ENCODE measurements at regions not wholly inside any gene's neighbourhood (a gene's known extent, or its start where the extent isn't known, plus 50 kb on each side); places are given as distances from the start of the nearest gene placed in this dataset.

DNA sequence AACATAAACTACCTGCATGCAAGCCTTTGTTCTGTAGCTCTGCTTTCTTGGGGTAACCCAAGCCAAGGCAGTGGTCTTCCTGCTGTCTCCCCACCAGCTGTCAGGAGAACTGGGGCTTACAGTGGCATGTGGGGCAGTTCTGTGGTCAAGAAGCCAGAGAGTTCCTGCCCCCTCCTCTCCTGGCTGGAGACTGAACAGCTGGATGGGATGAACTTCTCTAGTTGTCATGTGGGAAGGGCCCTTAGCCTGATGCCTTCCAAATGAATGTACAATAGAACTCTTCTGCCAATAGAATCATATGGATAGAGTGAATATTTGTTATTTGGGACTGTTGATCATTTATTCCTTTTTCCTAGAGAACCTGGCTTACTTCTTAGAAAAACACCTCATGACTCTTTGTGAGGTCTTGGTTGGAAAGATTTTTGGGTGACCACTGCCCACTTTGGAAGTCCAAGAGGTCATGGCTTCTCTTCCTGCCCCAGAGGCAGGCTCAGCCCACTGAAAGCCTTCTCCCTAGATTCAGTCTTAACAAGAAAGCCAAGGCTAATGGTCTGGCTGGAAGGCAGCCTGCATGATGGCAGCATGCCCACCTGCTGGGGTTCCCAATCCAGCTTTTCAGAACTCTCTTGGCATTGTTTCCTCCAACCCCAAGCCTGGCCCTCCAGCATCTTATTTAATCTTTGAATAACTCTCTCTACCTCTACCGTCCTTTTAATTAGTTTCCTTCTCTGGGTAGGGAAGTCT, 462.9 kb upstream of the PROK2 start:
- 56% methylated on average over 1 of the region's 1 CpG; no CpG with 5 or more reads in 1 of the 2 experiments for WGBS, 2 experiments (ENCODE audit: extremely low coverage in 1 of 2, insufficient coverage in 1 of 2, insufficient read length in 1 of 2, insufficient replicate concordance in 2 of 2, low coverage in 1 of 2, low lambda C conversion rate in 2 of 2, missing lambda C conversion rate in 1 of 2)
- TF ChIP-seq GABPA (IDR thresholded peaks at IDR 0.05; ENCODE audit: borderline replicate concordance, insufficient read depth, low read length) (no peak), JUN (IDR thresholded peaks at IDR 0.05; ENCODE audit: low read depth, low read length) (no peak), EZH2 (IDR thresholded peaks at IDR 0.05; ENCODE audit: low read depth, low read length, severe bottlenecking) (no peak), KDM5A (IDR thresholded peaks at IDR 0.05; ENCODE audit: low read length) (no peak), RAD21 (IDR thresholded peaks at IDR 0.05 in 1 of 2, conservative IDR thresholded peaks at IDR 0.05 in 1 of 2; ENCODE audit: low read depth in 2 of 2, low read length in 2 of 2) (no peak), BRCA1 (IDR thresholded peaks at IDR 0.05; ENCODE audit: low read depth, low read length) (no peak)

More for the DNA sequence above, 462.9 kb upstream of the PROK2 start:
- FAIRE-seq (no peak), DNase-seq (ENCODE audit: low read depth in 1 of 2, low spot score in 2 of 2) (no peak)
- Histone ChIP-seq H3K4ac (replicated peaks; ENCODE audit: insufficient read length, low read depth, low read length) (no peak overlapping the region), H4K91ac (replicated peaks; ENCODE audit: insufficient read length, low read length) (no peak overlapping the region), H3K18ac (ENCODE audit: extremely low read depth, low read length) (no peak overlapping the region), H3K4me3 (ENCODE audit: extremely low read depth in 1 of 4, insufficient read depth in 2 of 4, low read depth in 3 of 4, low read length in 4 of 4) (no peak overlapping the region), H3K4me1 (replicated peaks in 1 of 4; ENCODE audit: control insufficient read depth in 3 of 4, insufficient read depth in 4 of 4, low read length in 3 of 4) (0 out of 7 replicates have a peak, but pooled peaks cover 0 to 2% (median 0%) of the 10 kb centered on the region in 4 experiments), H3K36me3 (ENCODE audit: control insufficient read depth in 2 of 4, insufficient read depth in 4 of 4, low read length in 3 of 4) (no peaks in the 10 kb centered on the region), H2AFZ (ENCODE audit: low read length) (no peak overlapping the region), H3K9me3 (ENCODE audit: insufficient read depth in 2 of 2, low read depth in 1 of 2, low read length in 1 of 2) (peaks cover 0 to 3% of the 10 kb centered on the region in 2 experiments; a peak in 2 of 4 replicates), H3K27me3 (replicated peaks in 1 of 4; ENCODE audit: control insufficient read depth in 3 of 4, extremely low read depth in 1 of 4, insufficient read depth in 3 of 4, low read length in 3 of 4) (no peaks in the 10 kb centered on the region), H3K56ac (replicated peaks; ENCODE audit: insufficient read length, low read depth, low read length) (no peak overlapping the region), H2BK5ac (ENCODE audit: low read depth, low read length) (no peak overlapping the region), H2BK12ac (ENCODE audit: low read depth, low read length) (no peak overlapping the region), H3K14ac (ENCODE audit: insufficient read length) (no peak overlapping the region), H4K8ac (ENCODE audit: extremely low read depth, insufficient read depth, low read length) (no peak overlapping the region), H3K23ac (ENCODE audit: insufficient read length) (no peak overlapping the region), H3K4me2 (ENCODE audit: insufficient read depth in 1 of 2, low read depth in 2 of 2, low read length in 2 of 2) (no peak overlapping the region), H2BK15ac (ENCODE audit: low read length) (no peak overlapping the region), H3K79me1 (ENCODE audit: low read depth, low read length) (no peaks in the 10 kb centered on the region), H3K27ac (ENCODE audit: low read depth, low read length) (no peak overlapping the region), H3K9ac (replicated peaks in 1 of 4; ENCODE audit: extremely low read depth in 1 of 4, low read depth in 3 of 4, low read length in 3 of 4) (no peak overlapping the region), H4K20me1 (replicated peaks in 1 of 2; ENCODE audit: control insufficient read depth in 1 of 2, insufficient read depth in 2 of 2, low read length in 2 of 2) (no peaks in the 10 kb centered on the region), H2BK120ac (replicated peaks; ENCODE audit: low read depth, low read length) (no peak overlapping the region), H3K23me2 (ENCODE audit: low read depth, low read length) (no peaks in the 10 kb centered on the region; the same call in 1 of the 2 replicates), H3K79me2 (ENCODE audit: control insufficient read depth in 1 of 2, insufficient read depth in 2 of 2, low read length in 2 of 2) (no peaks in the 10 kb centered on the region), H2AK5ac (ENCODE audit: low read depth, low read length) (no peak overlapping the region), H4K5ac (ENCODE audit: insufficient read length, low read depth, low read length) (no peak overlapping the region), H2BK20ac (ENCODE audit: low read length) (no peak overlapping the region)
- CTCF ChIA-PET (ENCODE audit: partially characterized antibody): interaction anchor here (0.7 to 2.3 kb wide), 4 partner anchors 16 to 216 kb away, joined by 3 to 9 read pairs (median 3); no protein-coding TSS in a partner anchor
- POLR2A ChIA-PET (ENCODE audit: partially characterized antibody): no interaction called here

All from H1 (cell line).